A673 (cell line): ENCODE measurements at regions not wholly inside any gene's neighbourhood (a gene's known extent, or its start where the extent isn't known, plus 50 kb on each side); places are given as distances from the start of the nearest gene placed in this dataset.

Experiments used
- BruUV-seq: library from RNA; stranded (reverse); fragments of 400-500 nt; replicated peaks from 2 replicates; lab custom pipeline; 2021; lab: Mats Ljungman, UMichigan
- CTCF ChIA-PET: fragments of 300-600 bp; sonication (Branson Sonifier 250); formaldehyde crosslinking; loops from one replicate; lab custom pipeline; 2022; ENCODE audit warnings: antibody characterized with exemption; lab: Charles Lee
- POLR2A ChIA-PET: fragments of 300-600 bp; sonication (Branson Sonifier 250); formaldehyde crosslinking; loops from one replicate; lab custom pipeline; 2022; ENCODE audit warnings: antibody characterized with exemption; ENCODE audit not compliant: low non-redundant PET; lab: Charles Lee
- DNase-seq: peaks from one replicate; pipeline ENCODE4 v3.0.0-alpha.2; 2015; ENCODE audit warnings: low spot score
- H3K27ac ChIP-seq: fragments of 200-600 bp; sonication (generic); 2 replicates; pipeline ENCODE4 v1.5.1; 2016; ENCODE audit warnings: mixed run types, low read depth, mild to moderate bottlenecking, mixed read lengths, antibody characterized with exemption, low read length; ENCODE audit not compliant: poor library complexity, severe bottlenecking
- H3K27me3 ChIP-seq: fragments of 200-600 bp; sonication (generic); replicated peaks from 2 replicates; pipeline ENCODE4 v1.6.1; 2017; ENCODE audit warnings: mixed run types, low read depth, mild to moderate bottlenecking, mixed read lengths, antibody characterized with exemption, low read length; ENCODE audit not compliant: insufficient read depth, poor library complexity
- H3K36me3 ChIP-seq: fragments of 200-600 bp; sonication (generic); 2 replicates; pipeline ENCODE4 v1.6.1; 2016; ENCODE audit warnings: mixed run types, mild to moderate bottlenecking, mixed read lengths, antibody characterized with exemption, low read length; ENCODE audit not compliant: insufficient read depth, poor library complexity, severe bottlenecking
- H3K4me1 ChIP-seq: fragments of 200-600 bp; sonication (generic); 2 replicates; pipeline ENCODE4 v1.6.1; 2017; ENCODE audit warnings: mixed run types, mild to moderate bottlenecking, mixed read lengths, antibody characterized with exemption, low read length; ENCODE audit not compliant: insufficient read depth, poor library complexity, severe bottlenecking
- H3K4me3 ChIP-seq: fragments of 200-600 bp; sonication (generic); 2 replicates; pipeline ENCODE4 v1.5.1; 2016; ENCODE audit warnings: low read depth, mixed run types, mild to moderate bottlenecking, mixed read lengths, low read length; ENCODE audit not compliant: poor library complexity, severe bottlenecking
- H3K9me3 ChIP-seq: fragments of 200-600 bp; sonication (generic); 2 replicates; pipeline ENCODE4 v1.6.1; 2016; ENCODE audit warnings: mixed run types, low read depth, mild to moderate bottlenecking, mixed read lengths, antibody characterized with exemption, low read length; ENCODE audit not compliant: poor library complexity, severe bottlenecking
- EZH2 ChIP-seq: fragments of 200-600 bp; sonication (generic); IDR thresholded peaks from 2 replicates; pipeline ENCODE4 v1.6.1; 2017; ENCODE audit warnings: borderline replicate concordance, low read depth, mild to moderate bottlenecking, mixed read lengths, antibody characterized with exemption, low read length; ENCODE audit not compliant: poor library complexity, severe bottlenecking
- intact Hi-C: fragments of 100-400 bp; cut with micrococcal nuclease; formaldehyde crosslinking; loops from one replicate; pipeline ENCODE4 v1.10.0; 2022; ENCODE audit not compliant: unreplicated experiment
- TF ChIP-seq, protein P1 (sequence below): fragments of 300-800, 200-600 bp; sonication (generic); conservative IDR thresholded peaks from 2 replicates; pipeline ENCODE4 v1.5.1; 2017; ENCODE audit warnings: low read depth, mild to moderate bottlenecking, antibody characterized with exemption, low read length, moderate library complexity, mixed read lengths

- no peak for TF ChIP-seq EZH2
- TF ChIP-seq, protein P1, sequence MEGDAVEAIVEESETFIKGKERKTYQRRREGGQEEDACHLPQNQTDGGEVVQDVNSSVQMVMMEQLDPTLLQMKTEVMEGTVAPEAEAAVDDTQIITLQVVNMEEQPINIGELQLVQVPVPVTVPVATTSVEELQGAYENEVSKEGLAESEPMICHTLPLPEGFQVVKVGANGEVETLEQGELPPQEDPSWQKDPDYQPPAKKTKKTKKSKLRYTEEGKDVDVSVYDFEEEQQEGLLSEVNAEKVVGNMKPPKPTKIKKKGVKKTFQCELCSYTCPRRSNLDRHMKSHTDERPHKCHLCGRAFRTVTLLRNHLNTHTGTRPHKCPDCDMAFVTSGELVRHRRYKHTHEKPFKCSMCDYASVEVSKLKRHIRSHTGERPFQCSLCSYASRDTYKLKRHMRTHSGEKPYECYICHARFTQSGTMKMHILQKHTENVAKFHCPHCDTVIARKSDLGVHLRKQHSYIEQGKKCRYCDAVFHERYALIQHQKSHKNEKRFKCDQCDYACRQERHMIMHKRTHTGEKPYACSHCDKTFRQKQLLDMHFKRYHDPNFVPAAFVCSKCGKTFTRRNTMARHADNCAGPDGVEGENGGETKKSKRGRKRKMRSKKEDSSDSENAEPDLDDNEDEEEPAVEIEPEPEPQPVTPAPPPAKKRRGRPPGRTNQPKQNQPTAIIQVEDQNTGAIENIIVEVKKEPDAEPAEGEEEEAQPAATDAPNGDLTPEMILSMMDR, result no peak
- POLR2A ChIA-PET, result no interaction called here
- Histone ChIP-seq H3K9me3 (no peaks in the 10 kb centered on the region), H3K4me3 (no peak overlapping the region), H3K27me3 (peaks cover 74% of the 10 kb centered on the region), H3K4me1 (no peaks in the 10 kb centered on the region), H3K27ac (no peak overlapping the region), H3K36me3 (no peaks in the 10 kb centered on the region)
- BruUV-seq, result no TSS peak
- intact Hi-C loops, result loop anchor here (10.0 kb wide), 1 partner anchor 1039 kb away; no protein-coding TSS in a partner anchor
- no peak for DNase-seq
- CTCF ChIA-PET, result no interaction called here
Observed at GRCh38 chr16:73543970-73544599, 496.2 kb upstream of the ZFHX3 start.

GRCh38 chr16:73543331-73543969 lies 495.5 kb upstream of the ZFHX3 start:
- ChIA-PET POLR2A (no interaction called here), CTCF (no interaction called here)
- intact Hi-C loops, result loop anchor here (10.0 kb wide), 1 partner anchor 1039 kb away; no protein-coding TSS in a partner anchor
- no TSS peak for BruUV-seq
- no peak for TF ChIP-seq EZH2
- Histone ChIP-seq H3K27me3 (peaks cover 68% of the 10 kb centered on the region), H3K36me3 (no peaks in the 10 kb centered on the region), H3K9me3 (no peaks in the 10 kb centered on the region), H3K4me1 (no peaks in the 10 kb centered on the region), H3K4me3 (no peak overlapping the region), H3K27ac (no peak overlapping the region)
- DNase-seq, result no peak

DNA sequence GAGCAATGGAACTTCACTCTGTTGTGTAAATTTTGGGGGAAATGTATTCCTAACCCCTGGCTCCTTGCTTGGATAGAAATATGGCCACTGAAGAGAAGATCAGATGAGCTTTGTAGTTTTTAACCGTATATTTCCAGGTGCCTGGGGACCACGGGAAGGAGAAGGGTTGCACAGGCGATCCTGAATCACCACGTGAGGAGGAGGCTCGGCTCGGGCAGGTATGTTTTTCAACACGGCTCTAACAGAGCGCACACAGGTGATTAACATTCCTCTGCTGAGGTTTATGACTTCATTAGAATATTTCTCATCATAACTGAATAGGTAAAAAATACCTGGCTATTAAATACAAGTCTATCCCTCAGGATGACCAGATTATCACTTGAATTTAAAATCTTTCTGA lies 495.0 kb upstream of the ZFHX3 start:
- no peaks in the 10 kb centered on the region for H3K4me1 ChIP-seq
- no peak for DNase-seq
- no peaks in the 10 kb centered on the region for H3K36me3 ChIP-seq
- BruUV-seq, result no TSS peak
- TF ChIP-seq EZH2, result no peak
- TF ChIP-seq, protein P1, result no peak
- H3K27me3 ChIP-seq, result peaks cover 62% of the 10 kb centered on the region
- no peak overlapping the region for H3K4me3 ChIP-seq
- no peak overlapping the region for H3K27ac ChIP-seq
- ChIA-PET CTCF (no interaction called here), POLR2A (no interaction called here)
- intact Hi-C loops, result loop anchor here (10.0 kb wide), 1 partner anchor 1038 kb away; no protein-coding TSS in a partner anchor
- H3K9me3 ChIP-seq, result no peaks in the 10 kb centered on the region
